Stimulated activated naive CD4-positive, alpha-beta T cell treated with Interleukin-2 at 50 U/mL for 16 hours (primary cell): ENCODE measurements at regions not wholly inside any gene's neighbourhood (a gene's known extent, or its start where the extent isn't known, plus 50 kb on each side); places are given as distances from the start of the nearest gene placed in this dataset.
"Not testable (repeated sequence)": the region's sequence is repeated elsewhere in the genome, so short reads cannot be mapped to it uniquely, and the experiment has no call there.

Experiments
- DNase-seq: peaks from one replicate; lab custom pipeline; 2025; lab: John Stamatoyannopoulos, UW

DNA sequence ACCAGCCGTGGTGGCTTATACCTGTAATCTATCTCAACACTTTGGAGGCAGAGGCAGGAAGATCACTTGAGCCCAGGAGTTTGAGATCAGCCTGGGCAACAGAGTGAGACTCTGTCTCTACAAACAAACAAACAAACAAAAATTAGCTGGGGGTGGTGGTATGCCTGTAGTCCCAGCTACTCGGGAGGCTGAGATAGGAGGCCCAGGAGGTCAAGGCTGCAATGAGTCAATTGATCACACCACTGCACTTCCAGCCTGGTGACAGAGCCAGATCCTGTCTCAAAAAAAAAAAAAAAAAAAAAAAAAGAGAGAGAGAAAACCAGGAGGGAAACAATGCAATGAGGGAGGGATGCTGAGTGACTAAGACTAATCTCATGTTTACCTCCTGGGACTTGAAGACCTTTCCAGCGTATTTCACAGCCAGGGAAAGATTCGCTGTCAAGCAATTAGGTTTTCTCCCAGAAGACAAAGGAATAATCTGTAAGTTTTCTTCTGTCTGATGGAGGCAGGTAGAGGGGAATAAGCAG, 51.1 kb upstream of the MIER3 start:
- DNase-seq = no peak

DNA sequence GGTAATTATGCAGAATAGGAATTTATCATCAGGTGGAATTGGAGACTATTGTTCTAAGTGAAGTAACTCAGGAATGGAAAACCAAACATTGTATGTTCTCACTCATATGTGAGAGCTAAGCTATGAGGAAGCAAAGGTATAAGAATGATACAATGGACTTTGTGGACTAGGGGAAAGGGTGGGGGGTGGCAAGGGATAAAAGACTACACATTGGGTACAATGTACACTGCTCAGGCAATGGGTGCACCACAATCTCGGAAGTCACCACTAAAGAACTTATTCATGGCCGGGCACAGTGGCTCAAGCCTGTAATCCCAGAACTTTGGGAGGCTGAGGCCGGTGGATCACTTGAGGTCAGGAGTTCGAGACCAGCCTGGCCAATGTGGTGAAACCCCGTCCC, 51.6 kb upstream of the MIER3 start:
- not testable (repeated sequence) for DNase-seq

DNA sequence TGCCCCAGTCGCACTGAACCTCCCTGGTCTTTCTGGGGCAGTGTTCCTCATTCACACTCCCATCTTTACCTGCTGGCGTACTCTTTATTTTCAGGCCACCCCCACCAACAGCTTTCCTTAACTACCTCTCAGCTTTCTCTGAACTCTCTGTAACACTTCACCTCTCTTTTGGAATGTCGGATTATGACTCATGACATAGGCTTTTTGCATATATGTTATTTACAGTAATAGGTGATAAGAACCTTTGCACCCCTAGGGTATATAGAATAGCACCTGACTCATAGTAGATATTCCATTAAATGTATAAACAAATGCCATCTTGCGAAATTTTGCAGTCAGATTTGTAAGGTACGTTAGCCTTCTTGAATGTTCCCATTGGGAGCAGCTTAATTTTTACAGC, 52.9 kb upstream of the MIER3 start:
- no peak for DNase-seq

DNA sequence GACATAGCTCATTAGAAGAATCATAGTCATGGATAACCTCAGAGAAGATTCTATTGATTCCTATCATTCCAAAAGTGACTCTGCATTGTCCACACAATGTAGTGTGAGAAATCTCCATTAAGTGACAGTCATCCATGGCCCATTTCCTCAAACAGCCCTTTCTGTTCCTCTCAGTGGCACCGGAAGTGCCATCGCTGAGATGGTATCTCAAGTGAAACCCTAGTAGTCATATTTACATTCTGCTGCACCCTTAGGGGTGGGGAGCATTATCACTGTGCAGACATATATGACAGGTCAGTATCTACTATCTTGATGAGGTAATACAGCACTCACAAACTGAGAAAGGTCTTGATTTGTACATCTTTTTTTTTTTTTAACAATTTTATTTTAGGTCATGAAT, 55.4 kb upstream of the MIER3 start:
- DNase-seq = no peak

DNA sequence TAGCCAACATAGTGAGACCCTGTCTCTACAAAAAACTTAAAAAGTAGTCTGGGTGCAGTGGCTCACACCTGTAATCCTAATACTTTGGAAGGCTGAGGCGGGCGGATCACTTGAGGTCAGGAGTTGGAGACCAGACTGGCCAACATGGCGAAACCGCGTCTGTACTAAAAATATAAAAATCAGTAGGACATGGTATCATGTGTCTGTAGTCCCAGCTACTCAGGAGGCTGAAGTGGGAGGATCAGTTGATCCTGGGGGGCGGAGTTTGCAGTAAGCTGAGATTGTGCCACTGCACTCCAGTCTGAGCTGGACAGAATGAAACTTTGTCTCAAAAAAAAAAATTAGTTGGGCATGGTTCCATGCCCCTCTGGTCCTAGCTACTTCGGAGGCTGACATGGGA, 57.9 kb upstream of the MIER3 start:
- no peak for DNase-seq

DNA sequence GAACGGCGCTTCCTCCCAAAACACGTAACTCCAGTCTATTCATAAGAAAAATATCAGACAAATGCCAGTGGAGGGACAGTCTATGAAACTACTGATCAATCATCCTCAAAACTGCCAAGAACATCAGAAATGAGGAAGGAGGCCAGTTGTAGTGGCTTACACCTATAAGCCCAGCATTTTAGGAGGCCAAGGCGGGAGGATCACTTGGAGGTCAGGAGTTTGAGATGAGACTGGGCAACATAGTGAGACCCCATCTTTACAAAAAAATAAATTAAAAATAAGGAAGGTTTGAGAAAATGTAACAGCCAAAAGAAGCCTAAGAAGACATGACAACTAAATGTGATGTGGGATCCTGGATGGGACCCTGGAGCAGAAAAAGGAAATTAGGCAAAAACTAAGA, 58.9 kb upstream of the MIER3 start:
- no peak for DNase-seq

DNA sequence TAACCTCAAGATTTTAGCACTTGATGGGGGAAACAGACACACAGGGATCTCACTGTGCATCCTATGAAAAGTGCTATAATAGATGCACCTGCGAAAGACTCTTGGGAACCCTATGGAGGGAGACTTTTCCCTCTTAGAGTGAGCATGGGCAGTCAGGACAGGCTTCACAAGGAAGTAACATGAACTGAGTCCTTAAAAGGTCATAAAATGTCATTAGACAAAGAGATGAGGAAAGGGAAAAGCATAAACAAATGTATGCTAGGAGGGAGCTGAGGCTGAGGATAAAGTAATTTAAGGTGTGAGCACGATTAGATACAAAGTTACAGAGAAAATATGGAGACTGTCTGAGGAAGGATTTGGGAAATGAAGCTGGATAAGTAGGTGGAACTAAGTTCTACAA, 60.6 kb upstream of the MIER3 start:
- no peak for DNase-seq

DNA sequence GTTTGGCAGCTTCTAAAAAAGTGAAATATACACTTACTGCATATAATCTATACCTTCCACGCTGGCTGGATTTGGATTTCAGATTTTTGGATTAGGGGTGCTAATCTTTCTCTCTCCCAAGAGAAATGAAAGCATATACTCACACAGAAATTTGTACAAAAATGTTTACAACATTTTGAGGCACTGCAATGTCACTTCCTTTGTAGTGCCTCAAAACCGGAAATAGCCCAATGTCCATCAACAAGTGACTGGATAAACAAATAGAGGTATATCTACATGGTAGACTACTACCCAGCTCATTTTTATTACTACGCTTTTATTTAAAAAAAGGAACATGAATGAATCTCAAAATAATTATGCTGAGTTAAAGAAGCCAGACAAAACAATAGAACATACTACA, 74.0 kb upstream of the MIER3 start:
- DNase-seq = no peak

DNA sequence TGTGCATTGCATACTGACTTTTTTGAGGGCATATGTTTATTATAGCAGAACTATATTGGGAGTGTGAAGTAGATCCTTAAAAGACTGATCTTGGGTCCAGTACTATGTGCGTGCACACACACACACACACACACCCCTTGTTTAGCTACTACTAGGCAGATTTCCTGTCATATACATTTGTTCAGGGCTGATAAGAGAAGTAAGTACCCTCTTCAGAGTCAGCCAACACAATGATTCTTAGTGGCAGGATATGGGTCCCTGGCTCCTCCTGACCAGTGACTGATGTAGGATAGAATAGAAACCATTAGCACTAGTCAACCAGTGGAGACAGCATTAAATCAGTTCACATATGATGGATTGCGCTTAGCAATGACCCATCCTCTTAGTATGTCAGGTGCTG, 76.2 kb upstream of the MIER3 start:
- DNase-seq = no peak

DNA sequence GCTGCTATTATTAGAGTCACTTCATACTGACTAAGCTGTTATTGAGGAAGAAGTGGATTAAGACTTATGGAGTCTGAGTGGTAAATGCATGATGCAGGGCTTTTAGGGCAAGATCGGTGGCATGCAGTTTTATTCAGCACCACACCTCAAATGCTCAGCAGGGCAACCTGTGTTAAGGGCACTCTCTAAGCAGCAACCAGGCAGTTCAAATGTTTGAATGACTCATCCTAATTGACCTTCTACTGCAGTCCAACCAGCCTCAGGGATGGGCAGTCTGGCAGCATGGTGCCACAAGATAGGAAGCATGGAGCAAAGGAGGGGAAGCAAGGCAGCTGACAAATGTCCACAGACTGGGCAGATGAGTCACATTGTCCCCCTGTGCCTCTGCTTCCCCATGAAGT, 80.2 kb upstream of the MIER3 start:
- DNase-seq = no peak

DNA sequence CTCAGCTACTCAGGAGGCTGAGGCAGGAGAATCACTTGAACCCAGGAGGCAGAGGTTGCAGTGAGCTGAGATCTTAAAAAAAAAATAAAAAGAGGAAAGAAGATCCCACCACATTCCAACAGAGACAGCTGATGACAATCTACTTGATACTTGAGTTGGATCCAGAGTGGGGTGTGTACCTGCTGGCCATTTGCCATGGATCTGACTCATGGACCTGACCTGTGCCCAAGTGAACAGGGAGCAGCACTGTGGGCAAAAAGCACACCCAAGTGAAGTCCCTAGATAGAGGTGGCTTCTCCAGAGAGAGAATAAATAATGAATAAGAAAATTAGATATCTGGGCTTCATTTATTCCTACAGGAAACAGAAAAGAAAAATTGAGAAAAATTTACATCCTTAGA, 81.2 kb upstream of the MIER3 start:
- DNase-seq = no peak

DNA sequence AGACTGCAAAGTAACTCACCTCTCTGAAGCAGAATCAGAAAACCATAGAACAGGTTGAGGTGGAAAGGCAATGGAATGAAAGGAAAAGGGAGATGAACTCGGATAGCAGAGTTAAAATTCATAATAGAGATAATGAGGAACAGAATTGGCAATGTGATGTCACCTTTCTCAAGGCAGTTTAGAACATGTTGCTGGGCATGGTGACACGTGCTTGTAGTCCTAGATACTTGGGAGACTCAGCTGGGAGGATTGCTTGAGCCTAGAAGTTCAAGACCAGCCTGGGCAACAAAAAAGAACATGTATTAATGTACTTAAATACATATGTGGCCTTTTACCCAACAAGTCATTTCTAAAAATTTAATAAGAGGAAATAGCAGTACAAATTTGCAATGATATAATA, 81.6 kb upstream of the MIER3 start:
- DNase-seq = no peak

DNA sequence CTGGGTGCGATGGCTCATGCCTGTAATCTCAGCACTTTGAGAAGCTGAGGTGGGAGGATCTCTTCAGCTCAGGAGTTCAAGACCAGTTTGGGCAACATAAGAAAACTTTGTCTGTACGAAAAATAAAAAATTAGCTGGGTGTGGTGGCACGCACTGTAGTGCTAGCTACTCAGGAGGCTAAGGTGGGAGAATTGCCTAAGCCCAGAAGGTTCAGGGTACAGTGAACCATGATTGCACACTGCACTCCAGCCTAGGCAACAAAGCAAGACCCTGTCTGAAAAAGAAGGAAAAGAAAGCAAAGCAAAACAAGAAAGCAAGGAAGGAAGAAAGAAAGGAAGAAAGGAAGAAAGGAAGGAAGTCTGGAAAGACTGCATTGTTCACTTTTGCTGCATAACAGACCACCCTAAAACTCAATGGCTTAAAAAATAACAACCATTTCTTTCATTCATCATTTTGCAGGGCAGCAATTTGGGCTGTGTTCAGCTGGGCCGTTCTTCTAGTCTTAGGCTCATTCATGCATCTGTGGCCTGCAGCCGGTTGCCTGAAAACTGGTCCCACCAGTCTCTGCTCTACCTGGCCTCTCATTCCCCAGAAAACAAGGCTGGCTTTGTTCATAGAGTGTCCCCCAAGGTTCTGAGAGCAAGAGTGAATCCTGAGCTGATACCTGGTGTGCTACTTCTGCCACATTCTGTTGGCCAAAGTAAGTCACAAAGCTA, 82.4 kb upstream of the MIER3 start:
- DNase-seq = no peak

DNA sequence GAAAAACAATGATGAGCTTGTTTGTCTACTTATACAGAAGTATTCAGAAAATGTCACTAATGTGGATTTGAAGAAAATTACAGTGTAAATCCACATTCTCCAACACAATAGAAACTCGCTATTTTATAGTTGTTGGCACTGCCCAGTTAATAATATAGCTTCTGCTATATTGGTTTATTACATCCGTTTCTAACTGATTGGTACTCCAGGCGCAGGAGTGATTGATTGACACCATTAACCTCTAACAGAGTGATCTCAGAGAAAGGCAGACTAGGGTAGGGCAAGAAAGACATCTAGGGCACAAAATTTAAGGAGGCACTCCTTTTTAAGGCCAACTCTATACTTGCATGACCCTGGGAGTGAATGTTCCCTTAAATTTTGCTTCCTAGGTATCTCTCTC, 84.0 kb upstream of the MIER3 start:
- DNase-seq = no peak

DNA sequence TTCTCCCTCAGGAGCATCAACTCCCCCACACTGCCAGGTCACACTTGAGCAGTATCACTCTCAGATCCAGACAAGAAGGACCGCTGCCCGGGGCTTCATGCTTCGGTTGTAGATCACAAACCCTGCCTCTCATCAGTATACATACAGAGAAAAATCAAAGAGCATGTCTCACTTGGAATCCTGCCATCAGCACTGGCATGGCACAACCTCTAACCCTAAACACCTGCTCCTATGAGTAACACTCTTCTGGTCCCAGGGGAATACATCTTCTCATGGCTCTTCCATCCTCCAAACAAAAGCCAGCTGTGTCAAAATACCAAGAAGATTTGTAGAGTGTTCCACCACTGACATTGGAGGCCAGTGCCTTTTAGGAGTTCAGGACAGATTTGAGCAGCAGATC, 84.8 kb upstream of the MIER3 start:
- DNase-seq = no peak

DNA sequence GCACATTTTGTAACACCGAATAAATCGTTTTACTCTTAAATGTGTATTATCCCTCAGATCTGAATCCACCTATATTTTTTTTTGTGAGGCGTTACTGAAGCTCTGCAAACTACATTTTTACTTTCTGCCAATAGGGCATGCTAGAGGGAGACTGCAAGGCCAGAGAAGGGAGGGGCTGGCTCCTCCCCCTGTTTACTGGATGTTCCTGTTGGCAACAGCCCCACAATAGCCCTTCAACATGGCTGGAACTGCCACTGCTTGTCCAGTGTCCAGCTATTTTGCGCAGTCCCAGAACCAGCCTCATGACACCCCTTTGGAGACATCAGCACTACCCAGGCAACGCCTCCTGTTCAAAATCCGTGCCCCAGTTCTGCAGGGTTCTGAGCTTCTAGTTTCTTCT, 85.4 kb upstream of the MIER3 start:
- no peak for DNase-seq

DNA sequence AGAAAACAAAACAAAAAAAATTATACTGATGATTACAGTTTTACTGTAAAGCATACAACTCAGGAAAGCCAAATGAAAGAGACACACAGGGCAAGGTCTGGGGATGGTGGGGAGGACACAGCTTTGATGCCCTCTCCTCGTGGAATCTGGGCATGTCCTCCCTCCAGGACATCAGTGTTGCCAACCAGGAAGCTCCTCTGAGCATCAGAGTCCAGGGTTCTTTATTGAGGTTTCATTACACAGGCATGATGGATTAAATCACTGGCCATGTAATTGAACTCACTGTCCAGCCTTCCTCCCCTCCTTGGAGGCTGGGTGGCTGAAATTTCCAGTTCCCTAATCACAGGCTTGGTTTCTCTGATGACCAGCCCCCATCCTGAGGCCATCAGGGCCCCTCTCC, 89.6 kb upstream of the MIER3 start:
- DNase-seq = no peak

DNA sequence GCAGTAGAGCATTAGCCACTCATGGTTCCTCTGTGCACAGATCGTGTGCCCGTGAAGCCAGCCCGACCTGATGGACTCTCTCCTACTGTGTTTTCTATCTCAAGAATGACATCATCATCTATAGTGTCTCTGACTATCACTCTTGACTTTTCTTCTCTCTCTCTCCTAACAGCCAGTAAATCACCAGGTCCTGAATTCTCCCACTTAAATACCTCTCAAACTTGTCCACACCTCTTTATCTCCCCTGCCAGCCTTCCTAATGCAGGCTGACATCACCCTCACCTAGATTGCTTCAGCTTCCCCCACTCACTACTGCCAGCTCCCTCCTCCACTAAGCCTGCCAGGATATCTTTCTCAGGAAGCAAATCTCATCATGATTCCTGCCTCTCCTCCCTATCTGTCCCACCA, 90.6 kb upstream of the MIER3 start:
- DNase-seq = no peak

DNA sequence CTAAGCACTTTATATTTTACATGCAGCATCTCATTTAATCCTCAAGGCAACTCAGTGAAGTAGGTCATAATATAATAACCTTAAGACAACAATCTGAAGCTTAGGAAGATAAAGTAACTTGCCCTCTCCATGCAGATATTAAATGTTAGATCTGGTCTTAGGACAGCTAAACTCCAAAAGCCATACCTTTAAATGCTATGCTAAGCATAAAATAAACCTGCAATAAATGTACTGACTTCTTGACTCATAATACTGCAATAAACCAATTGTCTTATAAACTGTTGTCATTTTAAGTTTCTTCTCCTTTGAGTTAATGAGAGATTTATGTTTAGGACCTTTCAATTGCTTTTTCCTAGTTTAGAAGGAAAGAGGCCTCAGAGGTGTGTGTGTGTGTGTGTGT, 102.2 kb upstream of the MIER3 start:
- no peak for DNase-seq

DNA sequence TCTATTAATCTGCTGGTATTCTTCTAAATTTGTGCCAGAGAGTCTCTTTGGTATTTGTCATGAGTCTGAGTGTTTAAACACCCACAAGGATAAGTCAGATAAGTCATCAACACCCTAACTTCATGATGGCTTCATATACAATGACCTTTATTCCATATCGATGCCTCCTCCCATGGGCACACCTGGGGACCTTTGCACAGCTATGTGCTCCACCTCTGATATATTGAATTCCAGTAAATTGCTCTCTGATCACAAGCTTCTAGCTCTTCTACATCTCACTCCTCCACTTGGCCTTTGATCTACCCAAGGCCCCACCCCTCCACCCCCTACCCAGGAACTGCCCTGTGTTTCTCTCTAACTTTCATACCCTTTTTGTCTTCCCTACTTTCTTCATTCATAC, 102.7 kb upstream of the MIER3 start:
- no peak for DNase-seq

DNA sequence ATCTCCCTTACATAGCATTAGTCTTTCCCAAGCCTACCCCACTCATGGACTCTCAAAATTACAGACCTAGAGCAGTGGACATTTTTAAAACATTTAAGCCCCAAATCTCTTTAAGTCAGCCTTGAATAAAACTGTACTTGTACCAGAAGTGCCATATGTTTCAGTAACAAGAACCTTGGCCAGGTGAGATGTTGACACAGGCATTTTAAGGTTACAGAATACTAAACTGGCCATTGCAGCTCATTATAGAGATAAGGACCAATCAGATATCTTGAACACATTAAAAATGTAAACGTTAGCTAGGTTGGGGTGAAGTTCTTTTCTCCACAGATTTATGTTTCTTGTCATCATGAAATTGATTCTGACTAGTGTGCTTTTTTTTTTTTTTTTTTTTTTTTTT, 103.8 kb upstream of the MIER3 start:
- no peak for DNase-seq

DNA sequence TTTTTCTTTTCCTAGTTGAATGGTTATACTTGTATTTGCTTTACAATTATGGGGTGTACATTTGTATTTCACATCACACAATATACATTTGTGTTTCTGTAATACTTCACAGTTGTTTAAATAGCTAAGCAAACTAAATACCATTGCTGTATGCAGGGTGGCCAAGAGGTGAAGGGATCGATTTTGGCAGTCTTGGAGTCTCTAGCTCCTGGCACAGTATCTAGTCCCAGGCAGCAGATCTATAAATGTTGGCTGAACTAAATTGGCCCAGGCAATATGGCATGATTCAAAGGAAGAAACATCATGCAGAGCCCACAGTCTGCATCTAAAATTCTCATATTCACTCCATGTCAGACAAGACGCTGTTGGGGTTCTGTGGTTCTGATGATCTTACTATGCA, 110.1 kb upstream of the GPBP1 start:
- no peak for DNase-seq

DNA sequence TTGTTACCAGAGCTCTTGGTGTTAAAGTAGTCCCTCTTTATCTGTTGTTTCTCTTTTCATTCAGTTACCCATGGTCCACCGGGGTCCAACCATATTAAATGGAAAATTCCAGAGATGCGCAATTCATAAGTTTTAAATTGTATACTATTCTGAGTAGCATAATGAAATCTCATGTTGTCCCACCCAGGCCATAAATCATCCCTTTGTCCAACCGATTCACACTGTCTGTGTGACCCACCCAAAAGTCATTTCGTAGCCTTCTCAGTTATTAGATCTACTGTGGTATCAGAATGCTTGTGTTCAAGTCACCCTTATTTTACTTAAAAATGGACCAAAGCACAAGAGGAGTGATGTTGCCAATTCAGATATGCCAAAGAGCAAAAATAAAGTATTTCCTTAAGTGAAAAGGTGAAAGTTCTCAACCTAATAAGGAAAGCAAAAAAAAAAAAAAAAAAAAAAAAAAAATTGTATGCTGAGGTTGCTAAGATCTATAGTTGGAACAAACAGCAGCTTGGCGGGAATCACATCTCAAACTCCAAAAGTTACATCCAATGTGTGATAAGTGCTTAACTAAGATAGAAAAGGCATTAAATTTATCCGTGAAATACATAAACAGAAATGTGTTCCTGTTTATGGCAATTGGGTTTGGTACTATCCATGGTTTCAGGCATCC, 106.8 kb upstream of the GPBP1 start:
- no peak for DNase-seq

DNA sequence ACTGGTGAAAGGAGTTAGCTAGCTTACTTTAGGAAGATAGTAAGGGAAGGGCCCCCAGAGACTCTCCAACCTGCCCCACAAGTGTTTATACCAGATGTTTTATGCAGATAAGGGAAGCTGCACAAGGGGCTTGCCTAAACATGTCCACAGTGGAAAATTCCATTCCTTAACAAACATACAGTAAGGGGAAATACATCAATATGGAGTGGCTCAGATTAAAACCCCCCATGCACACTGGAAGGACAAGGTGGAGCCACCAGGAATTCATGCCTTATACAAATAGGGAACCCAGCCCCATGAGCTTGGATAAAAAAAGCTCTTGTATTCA, 106.3 kb upstream of the GPBP1 start:
- no peak for DNase-seq
